ENCODE measurements at regions not wholly inside any gene's neighbourhood (a gene's known extent, or its start where the extent isn't known, plus 50 kb on each side); places are given as distances from the start of the nearest gene placed in this dataset.

- TF ChIP-seq CTCF (IDR thresholded peaks at IDR 0.05) (no peak), POLR2A (IDR thresholded peaks at IDR 0.05) (no peak)
Observed at GRCh38 chr18:22625406-22625805, 207.7 kb upstream of the CTAGE1 start.

All from Peyer's patch (tissue), 4 donors.